PC-3 (cell line): ENCODE measurements at regions not wholly inside any gene's neighbourhood (a gene's known extent, or its start where the extent isn't known, plus 50 kb on each side); places are given as distances from the start of the nearest gene placed in this dataset.

Experiments used
- EZH2phosphoT487 ChIP-seq: fragments of 300-600 bp; sonication (generic); IDR thresholded peaks from 2 replicates; pipeline ENCODE4 v1.6.1; 2018; ENCODE audit warnings: mild to moderate bottlenecking, antibody characterized with exemption, low read length, borderline replicate concordance
- TF ChIP-seq, protein P1 (sequence below): fragments of 300-600 bp; sonication (generic); conservative IDR thresholded peaks from 2 replicates; pipeline ENCODE4 v1.5.1; 2017; ENCODE audit warnings: antibody characterized with exemption, low read depth, mild to moderate bottlenecking, low read length

DNA sequence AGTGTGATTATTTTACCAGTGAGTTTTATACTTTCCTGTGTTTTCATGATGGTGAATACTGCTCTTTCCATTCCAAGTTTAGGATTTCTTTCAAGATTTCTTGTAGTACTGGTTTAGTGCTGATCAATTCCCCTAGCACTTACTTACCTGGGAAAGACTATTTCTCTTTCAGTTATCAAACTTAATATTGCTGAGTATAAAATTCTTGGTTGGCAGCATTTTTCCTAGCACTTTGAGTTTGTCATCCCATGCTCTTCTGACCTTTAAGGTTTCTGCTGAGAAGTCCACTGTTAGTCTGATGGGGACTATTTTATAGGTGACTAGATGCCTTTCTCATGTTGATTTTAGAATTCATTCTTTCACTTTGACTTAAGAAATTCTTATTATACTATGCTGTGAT, 842.8 kb upstream of the CITED2 start:
- no peak for TF ChIP-seq EZH2phosphoT487
- TF ChIP-seq, protein P1, sequence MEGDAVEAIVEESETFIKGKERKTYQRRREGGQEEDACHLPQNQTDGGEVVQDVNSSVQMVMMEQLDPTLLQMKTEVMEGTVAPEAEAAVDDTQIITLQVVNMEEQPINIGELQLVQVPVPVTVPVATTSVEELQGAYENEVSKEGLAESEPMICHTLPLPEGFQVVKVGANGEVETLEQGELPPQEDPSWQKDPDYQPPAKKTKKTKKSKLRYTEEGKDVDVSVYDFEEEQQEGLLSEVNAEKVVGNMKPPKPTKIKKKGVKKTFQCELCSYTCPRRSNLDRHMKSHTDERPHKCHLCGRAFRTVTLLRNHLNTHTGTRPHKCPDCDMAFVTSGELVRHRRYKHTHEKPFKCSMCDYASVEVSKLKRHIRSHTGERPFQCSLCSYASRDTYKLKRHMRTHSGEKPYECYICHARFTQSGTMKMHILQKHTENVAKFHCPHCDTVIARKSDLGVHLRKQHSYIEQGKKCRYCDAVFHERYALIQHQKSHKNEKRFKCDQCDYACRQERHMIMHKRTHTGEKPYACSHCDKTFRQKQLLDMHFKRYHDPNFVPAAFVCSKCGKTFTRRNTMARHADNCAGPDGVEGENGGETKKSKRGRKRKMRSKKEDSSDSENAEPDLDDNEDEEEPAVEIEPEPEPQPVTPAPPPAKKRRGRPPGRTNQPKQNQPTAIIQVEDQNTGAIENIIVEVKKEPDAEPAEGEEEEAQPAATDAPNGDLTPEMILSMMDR = no peak
